Spinal cord (tissue), 9 donors: ENCODE measurements at regions not wholly inside any gene's neighbourhood (a gene's known extent, or its start where the extent isn't known, plus 50 kb on each side); places are given as distances from the start of the nearest gene placed in this dataset.
A peak's percentile ranks its signal among the peaks of the same experiment; 100 is the strongest.

ENCODE experiments used
- DNase-seq, 6 donors: peaks; one replicate each; pipeline versions ENCODE4 v3.0.0 to v3.0.0-alpha.2; 2013 to 2015; ENCODE audit warnings: low spot score in 6 of 6, low read depth in 4 of 6
- H3K27ac ChIP-seq: one replicate; pipeline ENCODE4 v1.5.1; 2013; ENCODE audit warnings: low read depth, low read length, control low read depth
- H3K27me3 ChIP-seq: one replicate; pipeline ENCODE4 v1.6.1; 2013; ENCODE audit warnings: low read length; ENCODE audit not compliant: control insufficient read depth, insufficient read depth
- H3K36me3 ChIP-seq: one replicate; pipeline ENCODE4 v1.6.1; 2013; ENCODE audit warnings: low read length; ENCODE audit not compliant: control insufficient read depth, insufficient read depth
- H3K4me1 ChIP-seq: one replicate; pipeline ENCODE4 v1.6.1; 2013; ENCODE audit warnings: low read length; ENCODE audit not compliant: control insufficient read depth, insufficient read depth
- H3K4me3 ChIP-seq: one replicate; pipeline ENCODE4 v1.5.1; 2013; ENCODE audit warnings: low read depth, low read length, control low read depth
- H3K9me3 ChIP-seq: one replicate; pipeline ENCODE4 v1.6.1; 2013; ENCODE audit warnings: low read length; ENCODE audit not compliant: control insufficient read depth, insufficient read depth
- WGBS: methylation state at CpG from one replicate; pipeline ENCODE4 v1.1.5; 2013; ENCODE audit warnings: missing lambda C conversion rate; ENCODE audit not compliant: insufficient coverage; 5-methylcytosine and 5-hydroxymethylcytosine counted together
- donor health status: healthy.

DNA sequence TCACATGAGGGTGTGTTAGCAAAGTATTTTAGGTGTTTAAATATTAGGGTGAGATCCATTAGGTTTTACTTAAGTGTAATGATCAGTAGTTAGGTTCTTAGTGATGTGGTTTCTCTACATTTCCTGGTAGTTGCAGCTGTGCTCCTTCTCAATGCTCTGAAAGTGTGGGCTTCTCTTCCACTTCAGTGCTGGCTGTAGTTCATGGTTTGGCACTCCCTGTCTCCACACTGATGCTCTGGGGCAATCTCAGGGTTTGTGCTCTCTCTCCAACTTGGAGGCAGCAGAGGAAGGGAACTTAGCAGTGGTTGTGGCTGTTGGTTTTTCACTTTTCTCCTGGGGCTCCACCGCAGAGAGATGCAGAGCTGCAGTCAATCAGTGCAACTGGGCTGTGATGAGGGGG lies 507.5 kb downstream of the TMEM232 start:
- no peak overlapping the region for H3K27ac ChIP-seq
- DNase-seq, result no peak
- H3K9me3 ChIP-seq, result peaks cover 5% of the 10 kb centered on the region
- no peaks in the 10 kb centered on the region for H3K27me3 ChIP-seq
- H3K4me1 ChIP-seq, result no peaks in the 10 kb centered on the region
- WGBS, result 82% methylated on average over 1 of the region's 1 CpG
- no peaks in the 10 kb centered on the region for H3K36me3 ChIP-seq
- no peak overlapping the region for H3K4me3 ChIP-seq

GRCh38 chr5:110219769-110220168 lies 506.7 kb downstream of the TMEM232 start:
- 56% methylated on average over 2 of the region's 2 CpGs for WGBS
- Histone ChIP-seq H3K36me3 (no peaks in the 10 kb centered on the region), H3K4me3 (no peak overlapping the region), H3K9me3 (peaks cover 5% of the 10 kb centered on the region), H3K27ac (no peak overlapping the region), H3K27me3 (no peaks in the 10 kb centered on the region), H3K4me1 (no peaks in the 10 kb centered on the region)
- DNase-seq, result no peak

DNA sequence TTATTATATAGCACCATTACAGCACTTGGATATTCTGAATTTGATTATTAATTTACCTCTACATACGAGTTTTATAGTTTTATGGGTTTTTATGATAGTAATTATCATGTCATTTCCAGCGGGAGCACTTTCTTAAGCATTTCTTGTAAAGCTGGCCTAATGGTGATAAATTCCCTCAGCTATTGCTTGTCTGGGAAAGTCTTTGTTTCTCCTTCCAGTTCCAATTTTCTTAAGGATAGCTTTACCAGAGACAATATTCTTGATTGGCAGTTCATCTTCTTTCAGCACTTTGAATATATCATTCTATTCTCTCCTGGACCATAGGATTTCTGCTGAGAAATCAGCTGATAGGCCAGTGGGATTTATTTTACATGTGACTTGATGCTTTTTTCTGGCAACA lies 505.4 kb downstream of the TMEM232 start:
- peaks cover 5% of the 10 kb centered on the region for H3K9me3 ChIP-seq
- no CpG with 5 or more reads among the region's 2 CpGs for WGBS
- no peak for DNase-seq

DNA sequence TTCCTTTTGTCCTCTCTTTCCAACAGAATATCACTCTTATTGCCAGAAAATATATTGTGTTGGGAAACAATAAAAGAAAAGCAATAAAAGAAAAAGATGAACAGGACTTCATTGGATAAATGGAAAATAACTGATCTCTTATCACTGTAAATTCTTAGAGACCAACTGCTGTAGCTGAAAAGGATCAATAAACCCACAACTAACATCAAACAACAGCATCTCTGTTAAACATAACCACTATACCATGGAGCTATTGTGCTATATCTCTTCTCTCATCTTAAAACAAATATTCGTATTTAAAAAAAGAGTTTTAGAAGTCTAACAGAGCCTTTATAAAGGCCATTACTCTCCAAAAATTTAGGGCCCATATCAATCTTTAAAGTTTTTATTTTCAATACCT lies 502.4 kb downstream of the TMEM232 start:
- no CpG with 5 or more reads among the region's 1 CpG for WGBS

More for the DNA sequence above, 505.4 kb downstream of the TMEM232 start:
- no peak overlapping the region for H3K27ac ChIP-seq
- no peaks in the 10 kb centered on the region for H3K4me1 ChIP-seq
- no peaks in the 10 kb centered on the region for H3K36me3 ChIP-seq
- H3K4me3 ChIP-seq, result no peak overlapping the region
- no peaks in the 10 kb centered on the region for H3K27me3 ChIP-seq

DNA sequence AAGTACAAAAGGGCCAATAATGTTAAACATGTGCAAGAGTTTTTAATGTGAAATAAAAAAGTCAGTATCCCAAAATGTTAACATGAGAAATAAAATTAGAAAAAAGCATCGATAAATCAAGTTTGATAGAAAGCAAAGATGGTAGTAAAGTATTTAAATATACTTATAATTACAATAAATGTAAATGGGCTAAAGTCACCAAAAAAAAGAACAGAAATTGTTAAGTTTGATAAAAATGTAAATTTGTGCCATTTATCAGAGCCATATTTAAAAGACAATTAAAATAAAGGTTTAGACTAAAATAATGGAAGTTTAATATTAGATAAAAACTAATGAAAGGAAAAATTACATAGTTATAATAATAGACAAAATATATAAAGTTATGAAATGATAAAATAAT lies 500.5 kb downstream of the TMEM232 start:
- no CpG with 5 or more reads among the region's 1 CpG for WGBS
- no peaks in the 10 kb centered on the region for H3K4me1 ChIP-seq
- no peaks in the 10 kb centered on the region for H3K9me3 ChIP-seq
- no peak for DNase-seq
- H3K36me3 ChIP-seq, result no peaks in the 10 kb centered on the region
- H3K27ac ChIP-seq, result no peak overlapping the region
- no peak overlapping the region for H3K4me3 ChIP-seq
- no peaks in the 10 kb centered on the region for H3K27me3 ChIP-seq

More for the DNA sequence above, 502.4 kb downstream of the TMEM232 start:
- no peaks in the 10 kb centered on the region for H3K27me3 ChIP-seq
- no peak for DNase-seq
- no peaks in the 10 kb centered on the region for H3K4me1 ChIP-seq
- peaks cover 3% of the 10 kb centered on the region for H3K9me3 ChIP-seq
- no peaks in the 10 kb centered on the region for H3K36me3 ChIP-seq
- H3K4me3 ChIP-seq, result no peak overlapping the region
- H3K27ac ChIP-seq, result no peak overlapping the region

DNA sequence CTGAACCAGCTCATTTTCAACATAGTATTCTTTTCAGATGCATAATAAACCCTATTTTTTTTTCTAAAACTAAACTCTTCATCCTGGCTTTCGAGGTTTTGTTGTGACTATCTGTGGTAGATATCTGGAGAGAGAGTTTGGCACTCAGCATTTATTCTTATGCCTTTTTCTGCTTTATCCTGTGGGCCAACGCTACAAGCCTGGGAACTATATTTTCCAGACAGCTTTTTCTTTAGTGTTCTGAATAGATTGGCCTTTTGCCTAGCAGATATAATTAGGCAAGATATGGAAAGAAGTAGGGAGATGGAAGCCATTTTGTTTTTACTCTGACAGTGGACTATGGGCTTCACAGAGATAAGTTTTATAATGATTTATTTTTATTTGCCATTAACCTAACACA lies 486.7 kb downstream of the TMEM232 start:
- DNase-seq, result peak in 1 of 6 donors; percentile 70
- H3K27me3 ChIP-seq, result no peaks in the 10 kb centered on the region
- H3K4me1 ChIP-seq, result no peaks in the 10 kb centered on the region
- H3K27ac ChIP-seq, result no peak overlapping the region
- H3K36me3 ChIP-seq, result no peaks in the 10 kb centered on the region
- no peak overlapping the region for H3K4me3 ChIP-seq
- H3K9me3 ChIP-seq, result no peaks in the 10 kb centered on the region
- whole genome bisulfite sequencing, result no CpG with 5 or more reads among the region's 2 CpGs

DNA sequence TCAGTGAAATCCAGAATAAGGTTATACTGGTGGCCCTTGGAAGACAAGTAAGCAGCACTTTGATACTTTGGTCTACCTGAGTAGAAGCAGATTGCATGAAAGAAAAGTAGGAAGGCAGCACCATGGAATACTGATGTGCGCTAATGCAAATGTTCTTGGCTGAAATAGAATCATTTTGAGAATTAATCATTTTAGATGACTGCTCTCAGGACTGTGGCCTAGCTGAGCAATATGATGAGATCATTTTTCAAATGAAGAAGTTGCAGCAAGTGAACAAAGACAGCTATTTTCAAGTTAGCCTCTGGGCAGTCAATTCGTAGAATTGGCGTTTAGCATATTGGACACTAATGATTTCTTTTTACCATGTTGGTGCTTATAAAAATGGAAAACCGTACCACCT lies 483.5 kb downstream of the TMEM232 start:
- Histone ChIP-seq H3K27me3 (no peaks in the 10 kb centered on the region), H3K36me3 (no peaks in the 10 kb centered on the region), H3K9me3 (no peaks in the 10 kb centered on the region), H3K4me3 (no peak overlapping the region), H3K4me1 (no peaks in the 10 kb centered on the region), H3K27ac (no peak overlapping the region)
- 100% methylated on average over 2 of the region's 4 CpGs for WGBS
- peak in 1 of 6 donors; percentile 35 for DNase-seq

DNA sequence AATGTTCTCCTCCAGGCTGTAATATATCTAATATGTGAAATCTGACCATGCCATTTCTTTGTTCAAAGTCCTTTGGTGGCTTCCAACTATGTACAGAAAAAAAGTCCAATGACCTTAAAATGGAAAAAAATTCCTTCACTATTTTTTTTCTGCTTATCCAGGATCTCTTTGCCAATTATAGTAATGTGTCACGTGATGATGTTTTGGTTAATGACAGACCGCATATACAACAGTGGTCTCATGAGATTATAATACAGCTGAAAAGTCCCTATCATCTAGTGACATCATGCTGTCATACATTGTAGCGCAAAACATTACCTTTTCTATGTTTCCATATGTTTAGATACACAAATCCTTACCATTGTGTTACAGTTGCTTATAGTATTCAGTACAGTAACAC lies 477.6 kb downstream of the TMEM232 start:
- no peak overlapping the region for H3K27ac ChIP-seq
- H3K27me3 ChIP-seq, result no peaks in the 10 kb centered on the region
- no CpG with 5 or more reads among the region's 3 CpGs for WGBS
- H3K4me1 ChIP-seq, result no peaks in the 10 kb centered on the region
- H3K9me3 ChIP-seq, result no peaks in the 10 kb centered on the region
- DNase-seq, result no peak
- H3K4me3 ChIP-seq, result no peak overlapping the region
- no peaks in the 10 kb centered on the region for H3K36me3 ChIP-seq

DNA sequence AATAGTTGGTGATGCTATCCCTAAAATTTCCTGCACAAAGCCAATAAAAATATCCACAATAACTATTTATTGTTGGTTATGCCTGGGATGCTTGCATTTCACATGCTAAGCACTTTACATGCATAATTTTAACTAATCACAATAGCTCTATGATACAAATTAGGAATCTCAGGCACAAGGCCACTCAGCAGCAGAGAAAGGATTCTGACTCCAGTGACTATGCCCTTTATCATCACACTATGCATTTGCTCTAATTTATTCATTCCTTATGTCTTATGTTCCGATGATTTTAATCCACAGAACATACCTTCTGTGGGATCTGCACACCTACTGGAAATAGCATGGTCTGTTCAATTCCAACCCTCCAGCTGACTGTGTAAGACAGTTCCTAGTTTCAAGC lies 476.1 kb downstream of the TMEM232 start:
- Histone ChIP-seq H3K27me3 (no peaks in the 10 kb centered on the region), H3K9me3 (no peaks in the 10 kb centered on the region), H3K4me1 (no peaks in the 10 kb centered on the region), H3K27ac (no peak overlapping the region), H3K4me3 (no peak overlapping the region), H3K36me3 (no peaks in the 10 kb centered on the region)
- peak in 1 of 6 donors; percentile 17 for DNase-seq
- WGBS, result 70% methylated on average over 1 of the region's 1 CpG

DNA sequence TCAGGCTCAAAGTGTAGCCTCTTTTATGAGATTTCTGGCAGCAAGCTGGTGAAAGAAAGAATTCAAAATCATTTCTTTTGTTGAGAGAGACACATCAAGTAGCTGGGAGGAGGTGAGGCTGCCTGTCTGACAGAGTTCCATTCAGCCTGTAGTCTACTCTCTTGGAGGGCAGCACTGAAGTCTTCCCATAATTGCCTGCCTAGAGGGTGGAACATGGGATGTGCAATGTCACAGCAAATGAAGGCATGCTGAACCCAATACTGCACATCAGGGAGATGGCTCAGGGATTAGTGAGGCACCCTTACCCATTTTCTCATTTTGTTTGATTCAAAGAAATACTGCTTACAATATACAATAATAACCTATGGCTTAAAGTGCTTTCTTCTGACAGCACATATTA lies 475.7 kb downstream of the TMEM232 start:
- H3K27me3 ChIP-seq, result no peaks in the 10 kb centered on the region
- H3K4me3 ChIP-seq, result no peak overlapping the region
- H3K27ac ChIP-seq, result no peak overlapping the region
- peak in 1 of 6 donors; percentile 17 for DNase-seq
- no peaks in the 10 kb centered on the region for H3K4me1 ChIP-seq
- no peaks in the 10 kb centered on the region for H3K36me3 ChIP-seq
- no peaks in the 10 kb centered on the region for H3K9me3 ChIP-seq
